CD14-positive monocyte (primary cell): ENCODE measurements at regions not wholly inside any gene's neighbourhood (a gene's known extent, or its start where the extent isn't known, plus 50 kb on each side); places are given as distances from the start of the nearest gene placed in this dataset.

Source experiments
- DNase-seq, 3 donors: peaks; one replicate each; pipeline ENCODE4 v3.0.0-alpha.2; 2011 to 2022
- H2AFZ ChIP-seq: 2 replicates; pipeline ENCODE4 v1.6.0; 2012; ENCODE audit warnings: mild to moderate bottlenecking, low read depth, low read length, inconsistent platforms; ENCODE audit not compliant: insufficient read depth, poor library complexity, severe bottlenecking
- H3K27ac ChIP-seq, 2 donors: 1 replicate in 1 of 2; 2 replicates in 1 of 2; pipeline ENCODE4 v1.5.1; 2012 to 2013; ENCODE audit warnings: low read length in 2 of 2, control low read depth in 1 of 2, inconsistent platforms in 1 of 2, low read depth in 1 of 2, mild to moderate bottlenecking in 1 of 2
- H3K27me3 ChIP-seq, 2 donors: one replicate each; pipeline versions ENCODE4 v1.6.0 to v1.6.1; 2011 to 2013; ENCODE audit warnings: low read length in 2 of 2; ENCODE audit not compliant: control insufficient read depth in 2 of 2, insufficient read depth in 2 of 2
- H3K36me3 ChIP-seq, 2 donors: replicated peaks in 1 of 2; 1 replicate in 1 of 2; 2 replicates in 1 of 2; pipeline versions ENCODE4 v1.5.1 to v1.6.1; 2012 to 2013; ENCODE audit warnings: low read length in 2 of 2, control low read depth in 1 of 2, inconsistent platforms in 1 of 2, mild to moderate bottlenecking in 1 of 2; ENCODE audit not compliant: insufficient read depth in 2 of 2, control insufficient read depth in 1 of 2
- H3K4me1 ChIP-seq, 2 donors: 1 replicate in 1 of 2; 2 replicates in 1 of 2; pipeline versions ENCODE4 v1.5.1 to v1.6.1; 2012 to 2013; ENCODE audit warnings: low read length in 2 of 2, control low read depth in 1 of 2, inconsistent platforms in 1 of 2, mild to moderate bottlenecking in 1 of 2, moderate library complexity in 1 of 2; ENCODE audit not compliant: insufficient read depth in 2 of 2, control insufficient read depth in 1 of 2
- H3K4me2 ChIP-seq: replicated peaks from 2 replicates; pipeline ENCODE3; 2012; ENCODE audit warnings: low read length, moderate library complexity, mild to moderate bottlenecking; ENCODE audit not compliant: poor library complexity, severe bottlenecking; ENCODE audit errors: extremely low read depth
- H3K4me3 ChIP-seq, 3 experiments: fragments of 200-600 bp in 1 of 3; sonication (generic) in 1 of 3; replicated peaks in 1 of 3; 1 replicate in 2 of 3; 2 replicates in 1 of 3; pipeline ENCODE4 v1.5.1; 2011 to 2013; ENCODE audit warnings: low read length in 3 of 3, mild to moderate bottlenecking in 3 of 3, control low read depth in 2 of 3, low read depth in 2 of 3, inconsistent platforms in 1 of 3, moderate library complexity in 1 of 3
- H3K79me2 ChIP-seq: 2 replicates; pipeline ENCODE4 v1.6.0; 2012; ENCODE audit warnings: mild to moderate bottlenecking, control low read depth, inconsistent platforms, low read length, moderate library complexity; ENCODE audit not compliant: insufficient read depth
- H3K9ac ChIP-seq: 2 replicates; pipeline ENCODE4 v1.6.0; 2017; ENCODE audit warnings: low read length, mild to moderate bottlenecking; ENCODE audit not compliant: insufficient read depth, poor library complexity, severe bottlenecking
- H3K9me3 ChIP-seq, 2 donors: replicated peaks in 1 of 2; 1 replicate in 1 of 2; 2 replicates in 1 of 2; pipeline versions ENCODE4 v1.5.1 to v1.6.1; 2012 to 2013; ENCODE audit warnings: low read length in 2 of 2, control low read depth in 1 of 2; ENCODE audit not compliant: control insufficient read depth in 1 of 2, insufficient read depth in 1 of 2
- H4K20me1 ChIP-seq: 2 replicates; pipeline ENCODE4 v1.6.0; 2012; ENCODE audit warnings: mild to moderate bottlenecking, low read length, control low read depth, moderate library complexity; ENCODE audit not compliant: insufficient read depth
- H3K27ac Mint-ChIP-seq, 7 donors: one replicate each; pipeline ENCODE4 v1.8.0; 2020; ENCODE audit warnings: mild to moderate bottlenecking in 7 of 7, mixed read lengths in 7 of 7, moderate library complexity in 6 of 7, inconsistent platforms in 2 of 7
- H3K27me3 Mint-ChIP-seq, 3 donors: one replicate each; pipeline ENCODE4 v1.8.0; 2021 to 2022; ENCODE audit warnings: low read depth in 3 of 3, mild to moderate bottlenecking in 3 of 3, mixed read lengths in 3 of 3, moderate library complexity in 3 of 3, inconsistent platforms in 1 of 3
- H3K36me3 Mint-ChIP-seq, 2 donors: one replicate each; pipeline ENCODE4 v1.8.0; 2020; ENCODE audit warnings: mixed read lengths in 2 of 2, inconsistent platforms in 1 of 2, mild to moderate bottlenecking in 1 of 2
- H3K4me1 Mint-ChIP-seq: one replicate; pipeline ENCODE4 v1.8.0; 2020; ENCODE audit warnings: mild to moderate bottlenecking, mixed read lengths
- H3K4me3 Mint-ChIP-seq, 2 donors: one replicate each; pipeline ENCODE4 v1.8.0; 2020; ENCODE audit warnings: mild to moderate bottlenecking in 2 of 2, mixed read lengths in 2 of 2, moderate library complexity in 1 of 2
- H3K9me3 Mint-ChIP-seq, 7 donors: one replicate each; pipeline ENCODE4 v1.8.0; 2020 to 2022; ENCODE audit warnings: mixed read lengths in 7 of 7, mild to moderate bottlenecking in 6 of 7, moderate library complexity in 6 of 7, inconsistent platforms in 2 of 7
- WGBS: methylation state at CpG from one replicate; pipeline ENCODE4 v1.1.5; 2013; ENCODE audit warnings: missing lambda C conversion rate; ENCODE audit not compliant: insufficient coverage; 5-methylcytosine and 5-hydroxymethylcytosine counted together
- intact Hi-C, 2 donors: fragments of 100-400 bp; cut with micrococcal nuclease; formaldehyde crosslinking; loops; one replicate each; pipeline versions ENCODE4 v1.15.0 to v1.15.1; 2023
- TF ChIP-seq, protein P1 (sequence below): fragments of 200-600 bp; IDR thresholded peaks from one replicate; pipeline ENCODE4 v1.8.0; 2022; ENCODE audit warnings: antibody characterized with exemption, mild to moderate bottlenecking

DNA sequence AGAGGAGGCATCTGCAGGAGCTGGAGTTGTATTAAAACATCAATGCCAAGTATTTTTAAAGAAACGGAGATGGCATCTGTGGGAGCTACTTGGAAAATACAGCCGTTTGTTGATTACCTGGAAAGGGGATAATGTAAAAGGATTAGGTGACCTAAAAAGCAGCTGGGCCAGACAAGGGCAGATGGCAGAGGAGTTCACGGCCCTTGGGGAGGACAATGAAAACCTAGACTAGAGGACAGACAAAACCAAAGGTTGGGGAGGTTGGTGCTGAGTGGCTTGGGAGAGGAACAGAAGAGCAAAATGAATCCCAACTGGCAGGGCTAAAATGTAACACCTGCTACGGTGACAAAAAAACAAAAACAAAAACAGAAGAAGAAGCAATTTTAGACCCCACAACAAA lies 260.5 kb upstream of the JARID2 start:
- H3K79me2 ChIP-seq = no peaks in the 10 kb centered on the region

DNA sequence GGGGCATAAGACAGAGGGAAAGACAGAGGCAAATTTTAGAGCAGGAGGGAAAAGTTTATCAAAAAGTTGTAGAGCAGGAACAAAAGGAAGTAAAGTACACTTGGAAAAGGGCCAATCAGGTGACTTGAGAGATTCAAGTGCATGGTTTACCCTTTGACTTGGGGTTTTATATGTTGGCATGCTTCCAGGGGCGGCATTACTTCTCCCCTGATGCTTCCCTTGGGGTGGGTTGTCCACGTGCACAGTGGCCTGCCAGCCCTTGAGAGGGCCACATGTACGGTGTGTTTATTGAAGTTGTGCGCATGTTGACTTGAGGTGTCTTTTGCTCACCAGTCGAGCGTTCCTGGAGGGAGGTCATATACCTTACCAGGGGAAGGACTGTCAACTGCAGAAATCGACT lies 259.5 kb upstream of the JARID2 start:
- TF ChIP-seq, protein P1, sequence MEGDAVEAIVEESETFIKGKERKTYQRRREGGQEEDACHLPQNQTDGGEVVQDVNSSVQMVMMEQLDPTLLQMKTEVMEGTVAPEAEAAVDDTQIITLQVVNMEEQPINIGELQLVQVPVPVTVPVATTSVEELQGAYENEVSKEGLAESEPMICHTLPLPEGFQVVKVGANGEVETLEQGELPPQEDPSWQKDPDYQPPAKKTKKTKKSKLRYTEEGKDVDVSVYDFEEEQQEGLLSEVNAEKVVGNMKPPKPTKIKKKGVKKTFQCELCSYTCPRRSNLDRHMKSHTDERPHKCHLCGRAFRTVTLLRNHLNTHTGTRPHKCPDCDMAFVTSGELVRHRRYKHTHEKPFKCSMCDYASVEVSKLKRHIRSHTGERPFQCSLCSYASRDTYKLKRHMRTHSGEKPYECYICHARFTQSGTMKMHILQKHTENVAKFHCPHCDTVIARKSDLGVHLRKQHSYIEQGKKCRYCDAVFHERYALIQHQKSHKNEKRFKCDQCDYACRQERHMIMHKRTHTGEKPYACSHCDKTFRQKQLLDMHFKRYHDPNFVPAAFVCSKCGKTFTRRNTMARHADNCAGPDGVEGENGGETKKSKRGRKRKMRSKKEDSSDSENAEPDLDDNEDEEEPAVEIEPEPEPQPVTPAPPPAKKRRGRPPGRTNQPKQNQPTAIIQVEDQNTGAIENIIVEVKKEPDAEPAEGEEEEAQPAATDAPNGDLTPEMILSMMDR = no peak
- Histone ChIP-seq H4K20me1 (no peaks in the 10 kb centered on the region), H3K27ac (no peak overlapping the region), H3K4me1 (peaks cover 9% of the 10 kb centered on the region in 2 donors), H3K79me2 (no peaks in the 10 kb centered on the region), H3K9ac (no peak overlapping the region), H3K36me3 (no peaks in the 10 kb centered on the region), H2AFZ (no peak overlapping the region), H3K4me2 (no peak overlapping the region), H3K4me3 (no peak overlapping the region), H3K27me3 (no peaks in the 10 kb centered on the region), H3K9me3 (no peaks in the 10 kb centered on the region)
- DNase-seq = no peak
- H3K9me3 Mint-ChIP-seq = no peaks in the 10 kb centered on the region
- H3K36me3 Mint-ChIP-seq = no peaks in the 10 kb centered on the region
- peak overlapping the region in 1 of 7 donors; percentile 5 for H3K27ac Mint-ChIP-seq
- no peak overlapping the region for H3K4me3 Mint-ChIP-seq
- WGBS = 49% methylated on average over 4 of the region's 7 CpGs
- intact Hi-C loops = no loop called here
- peaks cover 17% of the 10 kb centered on the region for H3K4me1 Mint-ChIP-seq
- H3K27me3 Mint-ChIP-seq = peaks cover 0 to 5% (median 1%) of the 10 kb centered on the region in 3 donors

More for the DNA sequence above, 260.5 kb upstream of the JARID2 start:
- Mint-ChIP-seq H3K36me3 (no peaks in the 10 kb centered on the region), H3K4me1 (peaks cover 17% of the 10 kb centered on the region), H3K9me3 (no peaks in the 10 kb centered on the region), H3K4me3 (no peak overlapping the region), H3K27me3 (peaks cover 0 to 5% (median 1%) of the 10 kb centered on the region in 3 donors), H3K27ac (no peak overlapping the region)
- H3K4me2 ChIP-seq = no peak overlapping the region
- no peak for DNase-seq
- H3K9ac ChIP-seq = no peak overlapping the region
- H4K20me1 ChIP-seq = no peaks in the 10 kb centered on the region
- no peaks in the 10 kb centered on the region for H3K27me3 ChIP-seq
- H3K4me1 ChIP-seq = peaks cover 9% of the 10 kb centered on the region in 2 donors
- WGBS = 93% methylated on average over 2 of the region's 4 CpGs
- no peaks in the 10 kb centered on the region for H3K9me3 ChIP-seq
- H3K27ac ChIP-seq = no peak overlapping the region
- H2AFZ ChIP-seq = no peak overlapping the region
- intact Hi-C loops = no loop called here
- TF ChIP-seq, protein P1 = no peak
- H3K4me3 ChIP-seq = no peak overlapping the region
- H3K36me3 ChIP-seq = no peaks in the 10 kb centered on the region
